ENCODE measurements at regions not wholly inside any gene's neighbourhood (a gene's known extent, or its start where the extent isn't known, plus 50 kb on each side); places are given as distances from the start of the nearest gene placed in this dataset.

DNA sequence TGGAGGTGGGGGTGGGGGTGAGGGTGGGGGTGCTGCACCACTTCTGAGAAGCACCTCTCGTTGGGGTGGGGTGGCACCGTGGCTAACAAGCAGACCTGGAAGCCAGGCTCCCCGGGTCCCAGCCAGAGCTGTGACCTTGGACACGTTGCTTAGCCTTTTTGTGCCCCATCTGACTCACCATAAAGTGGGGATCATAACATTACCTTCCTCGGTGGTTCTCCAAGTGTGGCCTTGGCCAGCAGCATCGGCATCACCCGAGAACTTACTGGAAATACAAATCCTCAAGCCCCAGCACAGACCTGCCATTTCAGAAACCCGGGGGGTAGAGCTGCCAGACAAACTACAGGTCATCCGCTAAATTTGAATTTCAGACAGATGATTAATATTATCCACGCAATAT, 58.7 kb upstream of the SLC66A3 start:
- H3K4me3 ChIP-seq (ENCODE audit: low read depth, low read length), result no peak overlapping the region
- TF ChIP-seq, protein P1, sequence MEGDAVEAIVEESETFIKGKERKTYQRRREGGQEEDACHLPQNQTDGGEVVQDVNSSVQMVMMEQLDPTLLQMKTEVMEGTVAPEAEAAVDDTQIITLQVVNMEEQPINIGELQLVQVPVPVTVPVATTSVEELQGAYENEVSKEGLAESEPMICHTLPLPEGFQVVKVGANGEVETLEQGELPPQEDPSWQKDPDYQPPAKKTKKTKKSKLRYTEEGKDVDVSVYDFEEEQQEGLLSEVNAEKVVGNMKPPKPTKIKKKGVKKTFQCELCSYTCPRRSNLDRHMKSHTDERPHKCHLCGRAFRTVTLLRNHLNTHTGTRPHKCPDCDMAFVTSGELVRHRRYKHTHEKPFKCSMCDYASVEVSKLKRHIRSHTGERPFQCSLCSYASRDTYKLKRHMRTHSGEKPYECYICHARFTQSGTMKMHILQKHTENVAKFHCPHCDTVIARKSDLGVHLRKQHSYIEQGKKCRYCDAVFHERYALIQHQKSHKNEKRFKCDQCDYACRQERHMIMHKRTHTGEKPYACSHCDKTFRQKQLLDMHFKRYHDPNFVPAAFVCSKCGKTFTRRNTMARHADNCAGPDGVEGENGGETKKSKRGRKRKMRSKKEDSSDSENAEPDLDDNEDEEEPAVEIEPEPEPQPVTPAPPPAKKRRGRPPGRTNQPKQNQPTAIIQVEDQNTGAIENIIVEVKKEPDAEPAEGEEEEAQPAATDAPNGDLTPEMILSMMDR (conservative IDR thresholded peaks at IDR 0.05; ENCODE audit: low read depth, low read length), result no peak
- DNase-seq (ENCODE audit: low read depth), result no peak

DNA sequence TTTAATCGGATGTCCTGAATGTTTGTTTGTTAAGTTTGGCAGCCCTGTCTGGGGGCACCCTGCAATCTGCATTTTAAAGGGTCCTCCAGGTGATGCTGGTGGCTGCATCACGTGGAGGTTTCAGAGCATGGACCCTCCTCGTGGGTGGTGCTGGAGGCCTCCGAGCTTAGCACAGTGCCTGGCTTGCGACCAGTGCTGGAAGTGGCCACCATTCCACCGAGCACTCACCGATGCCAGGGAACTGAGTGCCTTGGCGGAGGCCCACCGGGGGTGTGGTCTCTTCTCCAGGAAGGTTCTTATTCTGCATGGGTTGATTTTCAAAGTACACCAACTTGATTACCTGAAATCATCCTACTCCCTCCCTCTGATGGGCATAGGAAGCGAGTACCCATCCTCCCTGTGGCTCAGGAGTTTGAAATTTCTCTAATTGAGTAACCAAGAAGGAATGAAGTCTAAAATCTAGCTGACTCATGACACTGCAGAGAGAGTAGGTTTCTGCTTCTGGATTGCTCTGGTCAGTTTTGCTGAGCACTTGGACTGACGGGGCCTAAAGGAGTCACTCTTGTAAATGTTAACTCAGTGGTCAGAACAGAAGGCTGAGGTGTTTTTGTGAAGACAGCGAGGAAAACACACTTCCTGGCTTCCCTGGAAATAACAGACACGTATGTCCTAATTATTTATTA, 58.1 kb upstream of the SLC66A3 start:
- H3K4me3 ChIP-seq (ENCODE audit: low read depth, low read length), result no peak overlapping the region
- TF ChIP-seq, protein P1 (conservative IDR thresholded peaks at IDR 0.05; ENCODE audit: low read depth, low read length), result no peak
- peak; percentile 62 for DNase-seq (ENCODE audit: low read depth)

DNA sequence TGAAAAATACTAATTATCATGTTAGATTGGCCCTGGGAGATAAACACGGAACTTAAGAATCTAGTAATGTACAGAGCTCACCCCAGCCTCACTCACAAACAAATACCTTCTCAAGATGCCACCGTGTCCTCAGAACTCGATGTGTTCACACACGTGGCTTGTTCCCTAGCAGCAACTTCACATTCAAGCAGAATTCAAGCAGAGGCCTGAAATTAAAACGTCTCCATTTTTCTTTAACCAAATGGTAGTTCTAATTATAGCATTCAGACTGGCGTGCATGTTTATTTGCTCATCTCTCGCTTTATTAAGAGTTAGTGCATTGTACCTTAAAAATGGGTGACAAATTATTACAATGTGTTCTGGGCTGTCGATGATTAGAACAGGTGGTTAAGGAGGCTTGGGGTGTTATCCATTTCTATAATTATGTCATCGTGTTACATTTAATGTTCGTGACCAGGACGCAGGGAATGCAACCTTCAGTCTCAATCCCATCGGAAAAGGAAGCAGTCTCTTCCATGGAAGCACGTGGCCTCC, 57.3 kb upstream of the SLC66A3 start:
- no peak for DNase-seq (ENCODE audit: low read depth)
- TF ChIP-seq, protein P1 (conservative IDR thresholded peaks at IDR 0.05; ENCODE audit: low read depth, low read length), result no peak
- H3K4me3 ChIP-seq (ENCODE audit: low read depth, low read length), result no peak overlapping the region

DNA sequence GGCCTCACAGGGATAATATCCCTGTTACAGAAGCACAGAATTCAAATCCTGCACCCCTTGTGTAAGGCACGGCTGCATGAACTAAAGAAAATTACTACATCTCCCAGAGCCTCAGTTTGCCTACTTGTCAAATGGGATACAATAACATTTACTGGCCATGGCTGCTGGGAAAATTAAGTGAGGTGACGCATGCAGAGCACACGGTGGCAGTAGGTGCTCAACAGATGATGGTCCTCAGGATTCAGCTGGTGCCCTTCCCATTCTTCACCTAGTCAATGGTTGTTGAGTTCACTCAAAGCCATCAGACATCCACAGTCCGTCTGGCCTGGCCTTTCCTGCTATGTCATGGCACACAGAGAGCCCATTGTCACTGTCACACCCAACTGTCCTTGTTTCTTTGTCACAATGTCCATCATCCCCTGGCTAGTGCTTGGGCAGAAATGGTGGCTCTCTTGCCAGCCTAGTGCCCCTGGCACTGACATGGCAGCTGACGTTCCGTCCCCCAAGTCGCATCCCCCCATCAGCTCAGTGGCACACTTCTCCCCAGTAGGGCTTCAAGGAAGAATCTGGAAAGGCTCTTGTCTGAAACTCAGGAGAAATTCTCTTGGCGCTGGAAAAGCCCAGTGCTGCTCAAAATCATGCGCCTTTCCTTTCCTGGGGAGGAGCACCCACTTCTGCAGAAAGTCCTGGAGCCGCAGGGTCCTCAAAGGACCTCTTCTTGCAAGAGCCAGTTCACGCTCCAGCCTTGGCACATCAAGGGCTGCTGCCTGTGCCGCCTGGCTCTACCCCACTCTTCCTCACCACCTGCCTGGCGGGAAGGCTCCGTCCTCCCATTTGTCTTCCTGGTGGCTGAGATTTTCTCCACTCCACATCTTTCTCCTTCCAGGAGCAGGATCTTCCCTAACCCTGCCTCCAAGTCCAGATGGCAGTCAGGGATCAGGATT, 55.9 kb upstream of the SLC66A3 start:
- TF ChIP-seq, protein P1 (conservative IDR thresholded peaks at IDR 0.05; ENCODE audit: low read depth, low read length), result no peak
- H3K4me3 ChIP-seq (ENCODE audit: low read depth, low read length), result no peak overlapping the region
- no peak for DNase-seq (ENCODE audit: low read depth)

DNA sequence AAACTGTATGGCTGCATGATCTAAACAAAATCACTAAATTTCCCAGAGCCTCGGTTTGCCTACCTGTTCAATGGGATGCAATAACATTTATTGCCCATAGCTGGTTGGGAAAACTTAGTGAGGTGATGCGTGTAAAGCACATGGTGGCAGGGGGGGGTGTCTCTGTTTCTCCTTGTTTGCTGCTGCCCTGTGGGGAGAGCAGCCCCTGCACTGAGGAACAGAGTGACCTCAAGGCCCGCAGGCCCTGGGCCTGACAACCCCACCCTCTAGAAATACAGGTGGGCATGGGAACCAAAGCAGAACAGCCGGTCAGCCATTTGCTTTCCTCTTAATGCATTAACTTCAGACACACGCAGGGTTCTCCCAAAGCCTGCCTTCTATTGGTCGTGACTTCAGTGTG, 55.1 kb upstream of the SLC66A3 start:
- TF ChIP-seq, protein P1 (conservative IDR thresholded peaks at IDR 0.05; ENCODE audit: low read depth, low read length), result no peak
- no peak for DNase-seq (ENCODE audit: low read depth)
- no peak overlapping the region for H3K4me3 ChIP-seq (ENCODE audit: low read depth, low read length)

DNA sequence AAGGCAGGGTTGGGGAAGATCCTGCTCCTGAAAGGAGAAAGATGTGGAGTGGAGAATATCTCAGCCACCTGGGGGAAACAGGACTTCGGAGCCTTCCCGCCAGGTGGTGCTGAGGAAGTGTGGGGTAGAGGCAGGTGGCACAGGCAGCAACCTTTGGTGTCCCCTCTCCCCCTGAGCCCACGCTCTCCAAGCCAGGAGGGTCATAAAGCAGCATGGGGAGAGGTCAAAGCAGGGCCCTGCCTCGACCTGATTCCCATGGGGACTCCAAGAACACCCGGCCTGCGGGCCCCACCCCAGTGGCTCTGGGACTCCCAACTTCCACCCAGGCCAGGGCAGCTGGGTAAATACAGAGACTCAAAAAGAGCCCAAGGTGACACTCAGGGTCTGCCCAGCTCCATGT, 54.3 kb upstream of the SLC66A3 start:
- TF ChIP-seq, protein P1 (conservative IDR thresholded peaks at IDR 0.05; ENCODE audit: low read depth, low read length), result no peak
- H3K4me3 ChIP-seq (ENCODE audit: low read depth, low read length), result no peak overlapping the region
- DNase-seq (ENCODE audit: low read depth), result no peak
